K562 (cell line): ENCODE measurements at regions not wholly inside any gene's neighbourhood (a gene's known extent, or its start where the extent isn't known, plus 50 kb on each side); places are given as distances from the start of the nearest gene placed in this dataset.

Experiments
- DLX4 ChIP-seq: fragments of 250-450 bp; sonication (Bioruptor Pico); IDR thresholded peaks from 2 replicates; pipeline ENCODE4 v1.6.1; 2021; ENCODE audit warnings: mild to moderate bottlenecking
- FOXA1 ChIP-seq: fragments of 450-650 bp; IDR thresholded peaks from 2 replicates; pipeline ENCODE4 v1.6.1; 2016; ENCODE audit warnings: mild to moderate bottlenecking, borderline replicate concordance
- GABPB2 ChIP-seq: fragments of 250-450 bp; sonication (Bioruptor Pico); conservative IDR thresholded peaks from 2 replicates; pipeline ENCODE4 v1.5.1; 2021; ENCODE audit warnings: mild to moderate bottlenecking
- GTF3C2 ChIP-seq: IDR thresholded peaks from 3 replicates; pipeline ENCODE4 v1.6.1; 2011; ENCODE audit warnings: borderline replicate concordance, mild to moderate bottlenecking, moderate library complexity; ENCODE audit not compliant: insufficient read length; ENCODE audit errors: extremely low read depth
- HEY1 ChIP-seq: fragments of 250-450 bp; sonication (Bioruptor Pico); IDR thresholded peaks from 2 replicates; pipeline ENCODE4 v1.5.0; 2020; ENCODE audit warnings: mild to moderate bottlenecking, moderate library complexity, borderline replicate concordance
- MXI1 ChIP-seq: IDR thresholded peaks from 2 replicates; pipeline ENCODE4 v1.6.1; 2011; ENCODE audit warnings: low read depth, mild to moderate bottlenecking, improper control_type of control experiment, low read length
- NR2C2 ChIP-seq, 2 experiments: fragments of 200-800 bp in 1 of 2; sonication (Bioruptor generic) in 1 of 2; sonication (generic) in 1 of 2; formaldehyde crosslinking in 1 of 2; IDR thresholded peaks; 2 replicates each; pipeline versions ENCODE4 v1.6.1 to v1.8.0; 2016 to 2022; ENCODE audit warnings: mild to moderate bottlenecking in 1 of 2, missing compliant biosample characterization in 1 of 2, missing genetic modification characterization in 1 of 2, missing genetic modification reagents in 1 of 2
- RCOR1 ChIP-seq, 2 experiments: IDR thresholded peaks; 2 replicates each; pipeline ENCODE4 v1.6.1; 2012; ENCODE audit warnings: low read depth in 2 of 2, low read length in 2 of 2, borderline replicate concordance in 1 of 2, improper control_type of control experiment in 1 of 2
- SIN3A ChIP-seq, 2 experiments: fragments of 150-350 bp in 1 of 2; IDR thresholded peaks; 2 replicates each; pipeline ENCODE4 v1.6.1; 2011 to 2016; ENCODE audit warnings: borderline replicate concordance in 2 of 2, low read depth in 2 of 2, low read length in 2 of 2, mild to moderate bottlenecking in 2 of 2, moderate library complexity in 2 of 2; ENCODE audit not compliant: control insufficient read depth in 1 of 2
- SNRNP70 ChIP-seq: fragments of 200-400 bp; formaldehyde crosslinking; optimal IDR thresholded peaks from 2 replicates; pipeline ENCODE3; 2017; ENCODE audit warnings: low read depth, low read length
- ZBTB11 ChIP-seq, 3 experiments: fragments of 200-800 bp in 1 of 3; fragments of 250-450 bp in 1 of 3; fragments of 450-650 bp in 1 of 3; sonication (Bioruptor Pico) in 1 of 3; sonication (Bioruptor generic) in 1 of 3; formaldehyde crosslinking in 1 of 3; IDR thresholded peaks; 2 replicates each; pipeline versions ENCODE4 v1.6.1 to v1.8.0; 2016 to 2022; ENCODE audit warnings: mild to moderate bottlenecking in 2 of 3, missing genetic modification characterization in 2 of 3, missing compliant biosample characterization in 1 of 3, moderate library complexity in 1 of 3
- ZBTB7A ChIP-seq: IDR thresholded peaks from 2 replicates; pipeline ENCODE4 v1.6.1; 2011; ENCODE audit warnings: low read depth, mild to moderate bottlenecking, low read length, moderate library complexity, borderline replicate concordance; ENCODE audit not compliant: control insufficient read depth
- ZNF140 ChIP-seq: fragments of 250-450 bp; sonication (Bioruptor Pico); IDR thresholded peaks from 2 replicates; pipeline ENCODE4 v1.8.0; 2021; ENCODE audit warnings: moderate library complexity, mild to moderate bottlenecking, inconsistent platforms
- ZNF695 ChIP-seq: fragments of 450-650 bp; formaldehyde crosslinking; IDR thresholded peaks from 2 replicates; pipeline ENCODE4 v1.4.0; 2020; ENCODE audit warnings: mild to moderate bottlenecking, moderate library complexity
- ZNF780A ChIP-seq: fragments of 250-450 bp; sonication (Bioruptor Pico); IDR thresholded peaks from 2 replicates; pipeline ENCODE4 v1.5.0; 2021; ENCODE audit warnings: mild to moderate bottlenecking

GRCh38 chr6:22682979-22683378, 113.6 kb downstream of the HDGFL1 start (continued):
- TF ChIP-seq SIN3A (IDR thresholded peaks at IDR 0.05; ENCODE audit: borderline replicate concordance in 2 of 2, control insufficient read depth in 1 of 2, low read depth in 2 of 2, low read length in 2 of 2): no peak
- TF ChIP-seq NR2C2 (CRISPR knock-in tag; IDR thresholded peaks at IDR 0.05): no peak
- TF ChIP-seq NR2C2 (tag; IDR thresholded peaks at IDR 0.05): no peak
- no peak for TF ChIP-seq GABPB2 (CRISPR knock-in tag)
- TF ChIP-seq ZBTB11 (CRISPR knock-in tag; IDR thresholded peaks at IDR 0.05): no peak
- no peak for TF ChIP-seq DLX4 (CRISPR knock-in tag)
- TF ChIP-seq ZNF780A: no peak
- TF ChIP-seq RCOR1 (IDR thresholded peaks at IDR 0.05; ENCODE audit: borderline replicate concordance in 1 of 2, low read depth in 2 of 2, low read length in 2 of 2): no peak
- TF ChIP-seq MXI1: no peak
- TF ChIP-seq ZNF140 (CRISPR knock-in tag): no peak
- TF ChIP-seq GTF3C2: no peak
- TF ChIP-seq ZNF695: no peak
- no peak for TF ChIP-seq HEY1 (CRISPR knock-in tag)
- TF ChIP-seq FOXA1: no peak
- no peak for TF ChIP-seq SNRNP70
- no peak for TF ChIP-seq ZBTB7A
